Skeletal muscle tissue (tissue), 3 donors: ENCODE measurements at regions not wholly inside any gene's neighbourhood (a gene's known extent, or its start where the extent isn't known, plus 50 kb on each side); places are given as distances from the start of the nearest gene placed in this dataset.

Experiments
- H3K27ac ChIP-seq: one replicate; pipeline ENCODE4 v1.7.0; 2013; ENCODE audit warnings: mild to moderate bottlenecking, low read depth, low read length, inconsistent platforms
- H3K27me3 ChIP-seq, 3 donors: one replicate each; pipeline ENCODE4 v1.7.0; 2013; ENCODE audit warnings: low read length in 3 of 3; ENCODE audit not compliant: control insufficient read depth in 3 of 3, insufficient read depth in 3 of 3
- H3K36me3 ChIP-seq, 3 donors: one replicate each; pipeline ENCODE4 v1.7.0; 2013; ENCODE audit warnings: low read length in 3 of 3; ENCODE audit not compliant: control insufficient read depth in 3 of 3, insufficient read depth in 3 of 3
- H3K4me1 ChIP-seq, 3 donors: one replicate each; pipeline ENCODE4 v1.7.0; 2013; ENCODE audit warnings: low read length in 3 of 3, mild to moderate bottlenecking in 3 of 3; ENCODE audit not compliant: control insufficient read depth in 3 of 3, insufficient read depth in 3 of 3
- H3K4me3 ChIP-seq, 3 donors: one replicate each; pipeline ENCODE4 v1.7.0; 2013; ENCODE audit warnings: low read length in 3 of 3
- H3K9ac ChIP-seq, 3 donors: one replicate each; pipeline ENCODE4 v1.7.0; 2013; ENCODE audit warnings: low read length in 3 of 3, mild to moderate bottlenecking in 3 of 3, moderate library complexity in 2 of 3, low read depth in 1 of 3
- H3K9me3 ChIP-seq, 3 donors: one replicate each; pipeline ENCODE4 v1.7.0; 2013; ENCODE audit warnings: low read length in 3 of 3; ENCODE audit not compliant: control insufficient read depth in 3 of 3
- donor health status: Osteomylitis.

DNA sequence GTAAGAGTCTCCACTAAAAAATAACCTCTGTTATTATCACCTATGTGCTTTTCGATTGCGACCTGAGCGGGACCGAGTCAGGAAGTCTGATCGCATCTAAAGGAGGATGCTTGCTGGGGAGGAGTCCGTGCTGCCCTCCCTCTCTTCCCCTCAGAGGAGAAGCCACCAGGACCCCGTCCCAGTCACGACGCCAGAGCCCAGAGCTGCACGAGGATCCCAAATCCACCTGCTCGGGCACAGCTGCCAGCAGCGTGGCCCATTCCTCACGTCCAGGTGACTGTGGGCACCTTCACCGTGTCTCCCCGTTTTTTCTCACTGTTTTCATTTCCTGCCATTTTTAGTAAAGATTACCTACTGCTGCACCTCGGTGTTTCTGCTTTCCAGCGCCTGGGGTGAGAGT lies 390.3 kb downstream of the BRD1 start:
- Histone ChIP-seq H3K4me1 (no peaks in the 10 kb centered on the region), H3K9ac (no peak overlapping the region), H3K9me3 (no peaks in the 10 kb centered on the region), H3K4me3 (no peak overlapping the region), H3K27me3 (peaks cover 4 to 31% (median 6%) of the 10 kb centered on the region in 3 donors), H3K36me3 (no peaks in the 10 kb centered on the region), H3K27ac (no peak overlapping the region)

DNA sequence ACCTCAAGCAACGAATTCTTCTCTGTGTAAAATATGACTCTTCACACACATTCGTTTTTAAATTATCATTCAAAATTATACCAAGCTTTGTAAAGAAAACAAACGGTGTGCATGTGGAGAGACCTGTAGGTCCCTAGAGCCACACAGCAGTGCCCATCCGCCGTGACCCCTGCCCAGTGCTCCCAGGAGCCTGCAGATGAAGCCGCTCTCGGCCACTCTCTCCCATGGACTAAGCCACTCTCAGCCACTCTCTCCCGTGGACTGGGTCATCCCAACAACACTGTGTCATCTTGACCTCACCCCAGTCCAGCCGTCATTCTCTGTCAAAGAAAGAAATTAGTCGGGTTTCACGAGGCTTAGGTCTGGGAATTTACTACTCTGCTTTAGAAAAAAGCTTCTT lies 391.6 kb downstream of the BRD1 start:
- H3K4me3 ChIP-seq = no peak overlapping the region
- no peak overlapping the region for H3K27ac ChIP-seq
- H3K4me1 ChIP-seq = no peaks in the 10 kb centered on the region
- H3K36me3 ChIP-seq = no peaks in the 10 kb centered on the region
- no peak overlapping the region for H3K9ac ChIP-seq
- H3K9me3 ChIP-seq = no peaks in the 10 kb centered on the region
- H3K27me3 ChIP-seq = peaks cover 4 to 31% (median 6%) of the 10 kb centered on the region in 3 donors

DNA sequence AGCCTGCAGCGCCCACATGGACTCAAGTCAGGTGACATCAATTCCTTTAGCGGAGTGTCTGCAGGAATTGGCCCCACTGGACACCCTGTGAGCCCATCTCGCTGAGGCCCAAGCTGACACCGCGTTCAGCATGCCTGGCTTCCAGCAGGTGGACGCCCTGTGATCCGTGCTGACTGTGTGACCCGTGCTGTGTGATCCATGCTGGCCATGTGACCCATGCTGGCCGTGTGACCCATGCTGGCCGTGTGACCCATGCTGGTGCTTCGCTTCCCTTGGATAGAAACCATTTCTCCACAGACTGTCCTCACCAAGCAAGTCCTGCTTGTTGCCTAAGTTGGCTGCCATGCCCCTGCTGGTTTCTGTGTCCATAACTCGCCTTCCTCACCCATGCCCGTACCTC lies 392.1 kb downstream of the BRD1 start:
- Histone ChIP-seq H3K9me3 (no peaks in the 10 kb centered on the region), H3K9ac (no peak overlapping the region), H3K4me3 (no peak overlapping the region), H3K27ac (no peak overlapping the region), H3K36me3 (no peaks in the 10 kb centered on the region), H3K27me3 (peaks cover 4 to 27% (median 6%) of the 10 kb centered on the region in 3 donors), H3K4me1 (no peaks in the 10 kb centered on the region)

DNA sequence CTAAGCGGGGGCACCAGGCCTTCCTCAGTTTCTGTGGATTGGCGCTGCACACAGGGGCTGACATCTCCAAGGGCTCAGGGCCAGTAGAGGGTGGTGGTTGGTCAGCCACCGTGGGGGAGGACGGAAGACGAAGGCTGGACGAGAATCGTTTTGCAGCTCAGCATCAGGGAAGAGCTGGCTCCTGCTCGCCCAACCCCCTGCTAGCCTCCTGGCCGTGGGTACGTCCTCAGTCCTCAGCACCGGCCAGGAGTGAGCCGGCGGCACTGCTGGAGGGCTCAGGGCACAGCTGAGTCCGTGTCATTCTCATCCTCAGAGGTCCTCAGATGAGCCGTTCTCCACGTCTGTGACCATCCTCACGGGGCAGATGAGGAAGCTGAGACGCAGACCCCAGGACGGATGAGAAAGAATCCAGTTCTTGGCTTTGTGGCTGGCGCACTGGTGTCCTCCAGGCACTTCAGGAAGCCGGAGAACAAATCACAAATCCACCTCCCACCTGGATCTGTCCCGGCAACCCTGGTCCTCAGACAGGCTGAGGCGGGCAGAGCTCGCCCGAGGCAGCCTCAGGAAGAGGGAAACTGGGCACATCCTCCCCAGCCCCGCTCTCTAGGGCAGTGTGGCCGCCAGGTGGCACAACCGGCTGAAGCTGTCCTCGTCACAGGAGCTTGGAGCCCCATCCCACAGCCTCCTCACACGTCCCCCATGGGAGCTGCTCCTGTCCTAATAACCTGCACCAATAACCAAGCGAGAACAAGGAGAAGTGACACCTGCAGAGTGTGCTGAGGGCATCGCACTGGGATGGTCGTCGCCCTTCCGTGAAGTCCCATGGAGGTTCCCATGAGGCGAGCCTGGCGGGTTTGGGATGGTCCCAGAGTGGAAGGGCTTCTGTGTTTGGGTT lies 393.7 kb downstream of the BRD1 start:
- Histone ChIP-seq H3K27me3 (peaks cover 6 to 34% (median 6%) of the 10 kb centered on the region in 3 donors), H3K36me3 (no peaks in the 10 kb centered on the region), H3K4me3 (no peak overlapping the region), H3K27ac (no peak overlapping the region), H3K4me1 (no peaks in the 10 kb centered on the region), H3K9me3 (no peaks in the 10 kb centered on the region), H3K9ac (no peak overlapping the region)

DNA sequence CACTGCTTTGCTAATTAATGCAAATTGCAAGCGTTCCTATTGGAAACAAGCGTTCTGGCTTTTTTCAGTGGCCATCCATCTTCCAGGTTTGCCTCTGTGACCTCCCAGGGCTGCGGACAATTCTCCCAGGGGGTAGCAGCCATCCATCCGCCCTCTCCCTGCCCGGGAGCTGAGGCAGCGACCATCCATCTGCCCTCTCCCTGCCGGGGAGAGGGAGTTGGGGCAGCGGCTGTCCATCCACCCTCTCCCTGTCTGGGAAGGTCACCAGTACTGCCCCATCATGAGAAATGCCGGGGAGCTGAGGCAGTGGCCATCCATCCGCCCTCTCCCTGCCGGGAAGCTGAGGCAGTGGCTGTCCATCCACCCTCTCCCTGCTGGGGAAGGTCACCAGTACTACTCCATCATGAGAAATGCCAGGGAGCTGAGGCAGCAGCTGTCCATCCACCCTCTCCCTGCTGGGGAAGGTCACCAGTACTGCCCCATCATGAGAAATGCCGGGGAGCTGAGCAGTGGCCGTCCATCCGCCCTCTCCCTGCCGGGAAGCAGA lies 394.7 kb downstream of the BRD1 start:
- H3K9ac ChIP-seq = no peak overlapping the region
- no peak overlapping the region for H3K4me3 ChIP-seq
- H3K36me3 ChIP-seq = no peaks in the 10 kb centered on the region
- H3K4me1 ChIP-seq = no peaks in the 10 kb centered on the region
- peaks cover 6 to 35% (median 9%) of the 10 kb centered on the region in 3 donors for H3K27me3 ChIP-seq
- no peaks in the 10 kb centered on the region for H3K9me3 ChIP-seq
- H3K27ac ChIP-seq = no peak overlapping the region

DNA sequence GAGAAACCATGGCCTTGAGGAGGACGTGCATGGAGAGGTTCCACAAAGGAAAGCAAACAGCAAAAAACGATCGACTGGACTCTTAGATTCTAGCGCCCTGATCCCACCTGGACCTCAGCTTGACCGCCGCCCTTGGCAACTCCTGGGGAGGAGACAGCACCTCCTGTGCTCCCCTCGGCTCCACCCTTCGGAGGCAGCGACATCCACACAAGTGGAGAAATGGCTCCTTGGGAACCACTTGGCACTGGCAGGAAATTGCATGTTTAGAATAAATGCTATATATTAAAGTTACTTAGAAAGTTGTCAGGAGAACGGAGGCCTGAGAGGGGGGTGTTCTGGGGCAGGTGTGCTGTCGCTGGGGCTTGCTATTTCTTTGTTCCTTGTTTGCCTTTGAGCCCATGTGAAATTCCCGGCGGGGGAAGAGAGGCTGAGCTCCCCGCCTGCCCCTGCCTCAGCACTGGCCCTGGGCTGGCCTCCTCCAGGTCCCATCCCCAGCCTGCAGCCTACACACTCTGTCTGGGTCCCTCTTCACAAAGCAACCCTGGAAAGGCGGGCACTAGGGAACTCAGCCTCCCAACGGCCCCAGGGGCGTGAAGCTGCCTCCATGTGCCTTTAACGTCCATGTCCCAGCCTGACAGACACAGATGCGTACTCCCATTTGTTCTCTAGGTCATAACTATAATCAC lies 395.3 kb downstream of the BRD1 start:
- Histone ChIP-seq H3K9ac (no peak overlapping the region), H3K4me3 (no peak overlapping the region), H3K4me1 (no peaks in the 10 kb centered on the region), H3K27ac (no peak overlapping the region), H3K9me3 (no peaks in the 10 kb centered on the region), H3K36me3 (no peaks in the 10 kb centered on the region), H3K27me3 (peaks cover 6 to 39% (median 14%) of the 10 kb centered on the region in 3 donors)

DNA sequence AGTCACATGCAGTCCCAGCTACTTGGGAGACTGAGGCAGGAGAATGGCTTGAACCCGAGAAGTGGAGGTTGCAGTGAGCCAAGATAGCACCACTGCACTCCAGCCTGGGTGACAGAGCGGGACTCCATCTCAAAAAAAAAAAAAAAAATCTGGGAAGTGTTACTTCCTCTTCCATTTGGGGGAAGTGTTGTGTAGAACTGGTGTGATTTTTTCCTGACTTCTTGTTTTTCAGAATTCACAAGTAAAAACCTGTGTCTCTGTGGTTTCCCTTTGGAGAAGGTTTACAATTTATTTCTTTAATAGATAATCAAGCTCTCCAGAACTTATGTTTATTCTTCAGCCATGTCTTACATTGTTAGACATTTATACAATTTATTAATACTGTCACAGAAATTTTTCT lies 396.1 kb downstream of the BRD1 start:
- H3K4me3 ChIP-seq = no peak overlapping the region
- H3K27ac ChIP-seq = no peak overlapping the region
- H3K9ac ChIP-seq = no peak overlapping the region
- peaks cover 14 to 45% (median 22%) of the 10 kb centered on the region in 3 donors for H3K27me3 ChIP-seq
- H3K9me3 ChIP-seq = no peaks in the 10 kb centered on the region
- no peaks in the 10 kb centered on the region for H3K4me1 ChIP-seq
- H3K36me3 ChIP-seq = no peaks in the 10 kb centered on the region

DNA sequence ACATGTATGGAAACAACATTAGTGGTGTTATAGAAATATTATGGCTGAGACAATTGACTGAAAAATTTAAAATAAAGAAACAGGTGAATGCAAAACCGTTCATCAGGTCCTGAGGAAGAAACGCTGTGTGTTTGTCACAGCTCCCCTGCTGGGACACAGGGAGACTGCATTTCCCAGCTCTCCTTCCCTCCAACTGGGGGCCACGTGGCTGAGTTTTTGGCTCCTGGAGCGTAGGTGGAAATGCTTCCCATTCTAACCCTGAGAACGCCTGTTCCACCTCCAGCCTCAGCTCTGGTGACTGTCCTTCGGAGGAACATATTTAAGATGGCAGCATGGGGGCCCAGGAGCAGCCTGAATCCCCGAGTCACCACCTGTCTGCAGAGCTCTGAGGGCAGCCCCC lies 398.6 kb downstream of the BRD1 start:
- Histone ChIP-seq H3K9me3 (no peaks in the 10 kb centered on the region), H3K4me3 (no peak overlapping the region), H3K27me3 (peaks cover 13 to 52% (median 29%) of the 10 kb centered on the region in 3 donors), H3K36me3 (no peaks in the 10 kb centered on the region), H3K27ac (no peak overlapping the region), H3K9ac (no peak overlapping the region), H3K4me1 (no peaks in the 10 kb centered on the region)

DNA sequence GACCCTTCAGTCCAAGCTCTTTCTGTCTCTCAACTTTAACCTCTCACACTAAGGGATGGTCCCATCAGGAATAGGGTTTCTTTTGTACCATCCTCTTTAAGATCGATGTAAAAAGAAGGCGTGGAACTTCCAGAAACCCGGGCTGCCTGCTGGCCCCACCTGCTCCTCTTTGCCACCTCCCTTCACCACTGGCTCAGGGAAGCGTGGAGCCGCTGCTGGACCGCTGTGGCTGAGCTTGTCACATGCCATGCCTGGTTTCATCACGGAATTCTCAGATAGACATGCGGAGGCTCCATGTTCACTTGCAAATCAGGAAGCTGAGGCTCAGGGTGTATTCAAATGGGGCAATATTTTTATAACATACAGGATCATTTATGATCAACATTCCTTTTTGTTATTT lies 399.7 kb downstream of the BRD1 start:
- Histone ChIP-seq H3K9ac (no peak overlapping the region), H3K4me1 (no peaks in the 10 kb centered on the region), H3K36me3 (no peaks in the 10 kb centered on the region), H3K27ac (no peak overlapping the region), H3K27me3 (peaks cover 12 to 51% (median 25%) of the 10 kb centered on the region in 3 donors), H3K4me3 (no peak overlapping the region), H3K9me3 (peaks cover 0 to 2% (median 0%) of the 10 kb centered on the region in 3 donors)

DNA sequence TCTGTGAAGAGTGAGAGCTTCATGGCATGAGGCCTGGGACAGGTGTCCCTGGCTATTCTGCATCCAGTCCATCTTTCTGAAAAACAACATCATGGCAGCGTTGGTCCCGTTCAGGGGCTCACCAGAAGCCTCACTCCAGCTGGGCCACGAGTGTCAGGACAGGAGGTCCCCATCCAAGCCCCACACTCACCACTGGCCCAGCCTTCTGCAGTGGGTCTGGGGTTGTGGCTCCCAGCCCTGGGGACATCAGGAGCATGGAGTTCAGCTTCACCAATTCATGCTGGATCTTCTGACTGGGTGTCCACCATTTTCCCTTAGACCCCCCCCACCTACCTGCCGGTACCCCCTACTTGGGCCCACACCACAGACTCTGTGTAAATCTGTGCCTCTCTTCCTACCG lies 400.3 kb downstream of the BRD1 start:
- H3K36me3 ChIP-seq = no peaks in the 10 kb centered on the region
- H3K4me3 ChIP-seq = no peak overlapping the region
- H3K9ac ChIP-seq = no peak overlapping the region
- H3K4me1 ChIP-seq = no peaks in the 10 kb centered on the region
- H3K27me3 ChIP-seq = peaks cover 12 to 46% (median 25%) of the 10 kb centered on the region in 3 donors
- H3K27ac ChIP-seq = no peak overlapping the region
- H3K9me3 ChIP-seq = peaks cover 0 to 3% (median 0%) of the 10 kb centered on the region in 3 donors
